IPS-18a (cell line): ENCODE measurements at regions not wholly inside any gene's neighbourhood (a gene's known extent, or its start where the extent isn't known, plus 50 kb on each side); places are given as distances from the start of the nearest gene placed in this dataset.

Source experiments
- H3K27ac ChIP-seq: one replicate; pipeline ENCODE4 v1.5.1; 2013; ENCODE audit warnings: low read length
- H3K27me3 ChIP-seq: one replicate; pipeline ENCODE4 v1.6.1; 2013; ENCODE audit warnings: mild to moderate bottlenecking, low read length; ENCODE audit not compliant: control insufficient read depth, insufficient read depth
- H3K36me3 ChIP-seq: one replicate; pipeline ENCODE4 v1.6.1; 2013; ENCODE audit warnings: low read depth, low read length; ENCODE audit not compliant: control insufficient read depth
- H3K4me1 ChIP-seq: one replicate; pipeline ENCODE4 v1.6.1; 2013; ENCODE audit warnings: low read depth, low read length; ENCODE audit not compliant: control insufficient read depth
- H3K4me3 ChIP-seq: one replicate; pipeline ENCODE4 v1.5.1; 2013; ENCODE audit warnings: low read length
- H3K9ac ChIP-seq: one replicate; pipeline ENCODE4 v1.6.1; 2013; ENCODE audit warnings: mild to moderate bottlenecking, low read length, moderate library complexity
- H3K9me3 ChIP-seq: one replicate; pipeline ENCODE4 v1.6.1; 2013; ENCODE audit warnings: low read depth, low read length; ENCODE audit not compliant: control insufficient read depth

DNA sequence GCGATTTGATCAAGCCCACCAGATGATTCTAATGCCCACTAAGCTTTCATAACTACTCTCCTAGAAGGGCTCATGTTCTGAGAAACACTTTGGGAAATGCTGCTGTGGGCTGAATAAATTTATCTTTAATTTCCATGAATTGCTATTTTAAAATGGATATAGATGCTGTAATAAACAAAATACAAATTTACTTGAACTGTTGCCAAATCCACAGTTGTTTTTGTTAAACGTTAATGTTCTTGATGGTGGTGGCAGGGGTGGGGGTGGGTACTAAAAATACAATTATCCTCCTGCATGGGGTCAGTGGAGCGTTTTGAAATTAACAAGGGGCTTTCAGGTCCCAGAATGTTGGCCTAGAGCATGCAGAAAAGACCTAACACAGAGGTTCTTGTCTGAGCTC lies 244.7 kb upstream of the POU3F1 start:
- peaks cover 8% of the 10 kb centered on the region for H3K27me3 ChIP-seq
- no peak overlapping the region for H3K9ac ChIP-seq
- H3K4me1 ChIP-seq = peaks cover 30% of the 10 kb centered on the region
- no peaks in the 10 kb centered on the region for H3K9me3 ChIP-seq
- H3K36me3 ChIP-seq = no peaks in the 10 kb centered on the region
- no peak overlapping the region for H3K4me3 ChIP-seq
- H3K27ac ChIP-seq = no peak overlapping the region

DNA sequence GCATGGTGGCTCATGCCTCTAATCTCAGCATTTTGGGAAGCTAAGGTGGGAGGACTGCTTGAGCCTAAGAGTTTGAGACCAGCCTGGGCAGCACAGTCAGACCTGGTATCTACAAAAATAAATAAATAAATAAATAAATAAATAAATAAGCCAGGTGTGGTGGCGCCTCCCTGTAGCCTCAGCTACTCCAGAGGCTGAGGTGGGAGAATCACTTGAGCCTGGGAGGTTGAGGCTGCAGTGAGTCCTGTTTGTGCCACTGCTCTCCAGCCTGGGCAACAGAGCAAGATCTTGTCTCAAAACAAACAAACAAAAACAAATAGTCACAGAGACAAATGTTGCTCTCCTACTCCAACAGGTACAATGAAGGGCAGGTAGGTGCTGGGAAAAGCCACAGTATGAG lies 242.4 kb upstream of the POU3F1 start:
- Histone ChIP-seq H3K27ac (no peak overlapping the region), H3K4me1 (peaks cover 47% of the 10 kb centered on the region), H3K9me3 (no peaks in the 10 kb centered on the region), H3K4me3 (no peak overlapping the region), H3K36me3 (no peaks in the 10 kb centered on the region), H3K9ac (no peak overlapping the region), H3K27me3 (peaks cover 8% of the 10 kb centered on the region)

DNA sequence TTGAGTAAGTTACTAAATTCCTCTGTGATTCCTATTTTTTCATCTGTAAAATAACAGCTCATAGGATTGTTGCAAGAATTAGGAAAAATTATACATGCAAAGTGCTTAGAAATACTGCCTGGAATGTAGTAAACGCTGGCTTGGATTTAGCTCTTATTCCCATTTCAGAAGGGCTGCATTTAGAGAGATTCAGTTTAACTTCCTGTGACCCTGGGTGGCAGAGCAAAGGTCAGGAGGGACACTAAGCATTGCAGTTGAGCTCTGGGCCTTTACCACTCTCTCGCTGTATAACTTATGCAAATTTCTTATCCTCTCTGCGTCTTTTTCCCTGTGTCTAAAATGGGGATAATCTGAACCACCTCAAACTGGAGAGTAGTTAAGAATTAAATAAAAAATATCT lies 241.0 kb upstream of the POU3F1 start:
- peaks cover 42% of the 10 kb centered on the region for H3K4me1 ChIP-seq
- H3K27me3 ChIP-seq = no peaks in the 10 kb centered on the region

DNA sequence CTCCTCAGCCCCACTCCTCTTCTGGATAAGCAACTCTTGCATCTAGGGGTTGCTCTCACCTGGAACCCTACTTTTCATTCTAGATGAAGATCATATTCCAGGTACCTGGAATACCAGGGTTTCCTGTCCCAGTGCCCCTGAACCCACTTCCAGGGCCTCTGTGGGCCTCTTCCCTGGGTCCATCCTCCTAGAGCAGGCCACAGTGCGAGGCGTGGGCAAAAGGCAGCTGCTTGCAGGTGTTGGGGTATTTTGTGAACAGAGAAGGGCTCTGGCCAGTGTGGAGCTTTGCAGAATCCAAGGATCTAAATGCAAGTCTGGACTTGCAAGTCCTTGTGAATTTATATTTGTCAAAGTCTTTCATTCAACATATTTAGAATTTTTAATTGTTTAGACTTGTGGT lies 240.4 kb upstream of the POU3F1 start:
- no peak overlapping the region for H3K27ac ChIP-seq
- no peak overlapping the region for H3K4me3 ChIP-seq
- H3K4me1 ChIP-seq = peaks cover 37% of the 10 kb centered on the region
- H3K9ac ChIP-seq = no peak overlapping the region
- no peaks in the 10 kb centered on the region for H3K36me3 ChIP-seq
- H3K9me3 ChIP-seq = no peaks in the 10 kb centered on the region
- H3K27me3 ChIP-seq = no peaks in the 10 kb centered on the region

More for the DNA sequence above, 241.0 kb upstream of the POU3F1 start:
- Histone ChIP-seq H3K9me3 (no peaks in the 10 kb centered on the region), H3K36me3 (no peaks in the 10 kb centered on the region), H3K27ac (no peak overlapping the region), H3K9ac (no peak overlapping the region), H3K4me3 (no peak overlapping the region)

DNA sequence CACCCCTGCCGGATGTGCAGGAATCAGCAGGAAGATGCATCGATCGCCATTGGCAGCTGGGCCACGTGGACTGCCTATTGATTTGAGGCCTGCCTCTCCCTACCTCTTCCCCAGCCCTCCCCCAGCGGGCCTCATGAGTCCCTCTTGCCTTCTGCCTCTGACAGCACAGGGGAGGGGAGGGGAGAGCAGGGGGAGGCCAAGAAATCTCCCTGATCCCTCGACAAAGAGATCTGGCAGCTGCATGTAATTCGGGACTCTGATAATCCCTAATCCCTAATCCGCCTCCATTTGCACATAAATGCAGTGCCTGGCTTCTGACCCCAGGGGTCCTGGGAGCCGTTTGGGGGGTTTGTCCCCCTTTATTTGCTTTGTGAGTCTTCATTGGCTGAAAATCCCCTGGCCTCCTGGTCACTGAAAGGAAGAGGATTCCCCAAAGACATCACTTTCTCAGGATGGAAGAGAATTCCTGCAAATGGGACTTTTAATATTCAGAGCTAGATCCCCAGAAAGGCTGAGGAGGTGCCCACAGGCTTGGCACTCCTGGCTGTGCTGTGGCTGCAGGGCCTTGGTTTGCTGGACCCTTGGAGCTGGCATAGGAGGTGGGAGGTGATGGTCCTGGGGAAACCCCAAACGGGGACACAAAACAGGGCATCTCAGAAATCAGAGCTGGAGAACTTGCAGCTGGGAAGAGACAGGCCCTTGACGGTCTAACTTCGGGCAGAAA lies 239.4 kb upstream of the POU3F1 start:
- H3K9me3 ChIP-seq = no peaks in the 10 kb centered on the region
- peaks cover 30% of the 10 kb centered on the region for H3K4me1 ChIP-seq
- no peak overlapping the region for H3K4me3 ChIP-seq
- H3K27ac ChIP-seq = no peak overlapping the region
- no peaks in the 10 kb centered on the region for H3K36me3 ChIP-seq
- no peak overlapping the region for H3K9ac ChIP-seq
- H3K27me3 ChIP-seq = no peaks in the 10 kb centered on the region

DNA sequence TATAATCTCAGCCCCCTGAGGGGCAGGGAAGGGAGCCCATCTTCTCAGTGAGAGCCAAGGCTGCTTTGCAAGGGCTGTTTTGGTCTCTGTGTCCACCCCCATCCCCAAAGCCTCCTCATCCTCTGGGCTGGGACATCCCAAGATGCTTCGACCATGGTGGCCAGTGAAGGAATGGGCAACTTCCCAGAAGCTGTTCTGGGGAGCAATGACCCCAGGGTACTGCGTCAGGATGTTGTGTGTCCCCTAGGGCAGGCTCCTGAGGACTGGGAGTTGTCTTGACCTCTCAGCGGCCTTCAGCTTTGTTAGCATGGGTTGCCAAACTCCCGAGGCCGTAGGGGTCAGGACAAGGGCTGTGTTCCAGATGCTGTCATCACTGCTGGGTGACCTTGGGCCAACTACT lies 238.4 kb upstream of the POU3F1 start:
- Histone ChIP-seq H3K4me3 (no peak overlapping the region), H3K4me1 (peaks cover 30% of the 10 kb centered on the region), H3K9ac (no peak overlapping the region), H3K36me3 (no peaks in the 10 kb centered on the region), H3K9me3 (no peaks in the 10 kb centered on the region), H3K27ac (no peak overlapping the region), H3K27me3 (no peaks in the 10 kb centered on the region)

DNA sequence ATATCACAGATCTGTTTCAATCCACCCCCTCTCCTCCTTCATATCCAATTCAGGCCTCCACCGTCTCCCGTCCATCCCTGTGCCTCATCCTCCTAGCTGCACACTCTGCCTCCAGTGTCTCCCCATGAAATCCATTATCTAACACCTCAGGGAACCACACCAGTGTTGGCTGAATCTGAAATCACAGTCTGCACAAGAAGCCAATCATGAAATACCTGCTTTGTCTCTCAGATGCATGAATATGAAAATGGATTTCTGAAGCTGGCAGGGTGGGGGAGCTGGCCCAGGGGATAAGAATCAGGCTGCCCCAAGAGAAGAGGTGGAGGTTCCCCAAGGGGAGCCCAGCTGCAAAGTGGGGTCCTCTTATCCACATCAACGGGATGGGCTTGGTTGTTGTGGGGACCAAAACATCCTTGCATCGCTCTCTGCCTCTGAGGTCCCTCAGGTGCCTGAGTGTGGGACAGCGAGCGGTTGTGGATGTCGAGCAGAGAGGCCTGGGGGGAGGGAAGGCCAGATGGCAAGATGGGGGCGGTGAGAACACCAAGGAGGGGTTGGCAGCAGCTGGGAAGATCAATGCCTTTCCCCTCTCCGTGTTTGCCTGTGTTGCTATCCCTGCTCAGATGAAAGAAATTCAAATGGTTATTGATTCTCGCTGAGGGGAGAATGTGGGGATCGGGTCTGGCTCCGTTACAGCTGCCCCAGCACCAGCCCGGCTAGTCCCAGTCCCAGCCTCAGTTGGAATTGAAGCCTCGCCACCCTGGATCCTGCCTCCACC lies 237.3 kb upstream of the POU3F1 start:
- Histone ChIP-seq H3K4me1 (peaks cover 30% of the 10 kb centered on the region), H3K27me3 (no peaks in the 10 kb centered on the region), H3K4me3 (no peak overlapping the region), H3K27ac (no peak overlapping the region), H3K36me3 (no peaks in the 10 kb centered on the region), H3K9me3 (peaks cover 6% of the 10 kb centered on the region), H3K9ac (no peak overlapping the region)

DNA sequence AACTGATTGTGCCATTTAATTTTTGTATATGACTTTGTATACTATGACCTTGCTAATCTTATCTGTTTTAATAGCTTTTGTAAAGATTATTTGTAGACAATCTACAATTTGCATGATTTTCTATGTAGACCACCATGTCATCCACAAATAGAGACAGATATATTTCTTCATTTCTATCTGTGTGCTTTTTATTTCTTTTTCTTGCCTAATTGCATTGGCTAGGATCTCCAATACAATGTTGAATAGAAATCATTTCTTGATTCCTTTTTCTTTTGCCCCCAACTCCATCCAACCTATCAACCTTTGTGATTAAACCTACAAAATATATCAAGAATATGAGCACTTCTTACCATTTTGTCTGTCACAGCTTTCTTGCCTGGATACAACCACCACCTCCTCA lies 232.6 kb upstream of the POU3F1 start:
- Histone ChIP-seq H3K36me3 (no peaks in the 10 kb centered on the region), H3K9me3 (peaks cover 17% of the 10 kb centered on the region), H3K9ac (no peak overlapping the region), H3K4me1 (peaks cover under 1% of the 10 kb centered on the region), H3K27me3 (no peaks in the 10 kb centered on the region), H3K27ac (no peak overlapping the region), H3K4me3 (no peak overlapping the region)

DNA sequence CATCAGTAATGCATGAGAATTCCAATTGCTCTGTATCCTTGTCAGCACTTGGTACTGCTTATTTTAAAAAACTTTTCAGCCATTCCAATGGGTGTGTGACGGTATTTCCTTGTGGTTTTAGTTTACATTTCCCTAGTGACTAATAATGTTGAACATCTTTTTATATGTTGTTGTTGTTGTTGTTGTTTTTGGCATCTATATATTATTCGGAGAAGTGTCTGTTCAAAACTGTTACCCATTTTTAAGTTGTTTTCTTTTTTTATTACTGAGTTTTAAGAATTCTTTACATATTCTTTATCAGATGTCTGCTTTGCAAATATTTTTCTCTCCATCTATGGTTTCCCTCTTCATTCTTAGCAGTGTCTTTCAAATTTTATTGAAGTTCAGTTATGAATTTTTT lies 231.1 kb upstream of the POU3F1 start:
- Histone ChIP-seq H3K4me3 (no peak overlapping the region), H3K4me1 (peaks cover 13% of the 10 kb centered on the region), H3K27ac (no peak overlapping the region), H3K9me3 (peaks cover 17% of the 10 kb centered on the region), H3K9ac (no peak overlapping the region), H3K36me3 (no peaks in the 10 kb centered on the region), H3K27me3 (no peaks in the 10 kb centered on the region)

DNA sequence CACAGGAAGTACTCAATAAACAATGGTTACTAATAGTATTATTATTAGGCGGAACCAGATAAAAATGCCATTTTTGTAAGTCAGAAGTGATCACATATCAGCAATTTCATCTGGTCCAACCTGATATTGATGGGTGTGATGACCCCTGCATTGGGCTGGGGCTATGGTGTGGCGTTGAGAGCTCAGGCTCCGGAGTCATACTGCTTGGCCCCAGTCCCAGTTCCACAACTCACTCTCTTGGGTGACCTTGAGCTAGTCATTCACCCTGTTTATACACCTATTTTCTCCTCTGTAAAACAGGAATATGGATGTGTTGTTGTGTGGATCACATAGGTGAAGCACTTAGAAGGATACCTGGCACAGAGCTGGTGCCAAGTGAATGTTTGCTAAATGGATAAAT lies 229.4 kb upstream of the POU3F1 start:
- no peaks in the 10 kb centered on the region for H3K27me3 ChIP-seq
- no peaks in the 10 kb centered on the region for H3K36me3 ChIP-seq
- H3K9ac ChIP-seq = no peak overlapping the region
- H3K27ac ChIP-seq = no peak overlapping the region
- peaks cover 17% of the 10 kb centered on the region for H3K9me3 ChIP-seq
- no peak overlapping the region for H3K4me3 ChIP-seq
- peaks cover 24% of the 10 kb centered on the region for H3K4me1 ChIP-seq

DNA sequence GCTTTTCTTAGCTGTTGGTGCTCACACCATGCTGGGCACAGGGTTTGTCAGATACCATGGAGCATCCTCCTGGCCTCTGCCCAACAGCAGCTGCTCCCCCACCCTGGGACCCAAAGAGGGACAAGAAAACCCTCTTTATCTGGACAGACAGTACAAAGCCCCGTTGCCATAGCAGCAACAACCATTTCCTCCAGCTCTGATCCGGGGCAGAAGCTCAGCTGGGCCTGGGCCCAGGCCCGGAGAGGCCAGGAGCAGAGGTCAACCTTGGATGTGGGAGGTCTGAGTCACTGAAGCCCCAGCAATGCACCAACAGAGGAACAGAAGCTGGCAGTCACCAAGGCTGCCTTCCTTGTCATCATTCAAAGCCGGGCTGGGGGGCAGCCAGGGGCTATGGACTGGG lies 228.4 kb upstream of the POU3F1 start:
- Histone ChIP-seq H3K9ac (no peak overlapping the region), H3K27ac (no peak overlapping the region), H3K9me3 (peaks cover 17% of the 10 kb centered on the region), H3K36me3 (no peaks in the 10 kb centered on the region), H3K4me1 (peaks cover 34% of the 10 kb centered on the region), H3K4me3 (no peak overlapping the region), H3K27me3 (no peaks in the 10 kb centered on the region)
